ENCODE measurements at regions not wholly inside any gene's neighbourhood (a gene's known extent, or its start where the extent isn't known, plus 50 kb on each side); places are given as distances from the start of the nearest gene placed in this dataset.

DNA sequence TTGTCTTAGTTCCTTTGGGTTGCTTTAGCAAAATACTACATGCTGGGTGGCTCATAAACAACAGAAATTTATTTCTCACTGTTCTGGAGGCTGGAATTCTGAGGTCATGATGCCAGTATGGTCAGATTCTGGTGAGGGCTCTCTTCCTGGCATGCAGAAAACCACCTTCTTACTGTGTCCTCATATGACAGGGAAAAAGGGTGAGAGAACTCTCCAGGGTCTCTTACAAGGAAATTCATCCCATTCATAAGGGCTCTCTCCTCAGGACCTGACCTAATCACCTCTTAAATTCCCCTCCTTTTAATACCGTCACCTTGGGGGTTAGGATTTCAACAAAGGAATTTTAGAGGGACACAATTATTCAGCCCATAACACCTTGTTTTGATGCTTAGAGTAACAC is 243.1 kb upstream of the TNP1 start:
- no peak for DNase-seq

DNA sequence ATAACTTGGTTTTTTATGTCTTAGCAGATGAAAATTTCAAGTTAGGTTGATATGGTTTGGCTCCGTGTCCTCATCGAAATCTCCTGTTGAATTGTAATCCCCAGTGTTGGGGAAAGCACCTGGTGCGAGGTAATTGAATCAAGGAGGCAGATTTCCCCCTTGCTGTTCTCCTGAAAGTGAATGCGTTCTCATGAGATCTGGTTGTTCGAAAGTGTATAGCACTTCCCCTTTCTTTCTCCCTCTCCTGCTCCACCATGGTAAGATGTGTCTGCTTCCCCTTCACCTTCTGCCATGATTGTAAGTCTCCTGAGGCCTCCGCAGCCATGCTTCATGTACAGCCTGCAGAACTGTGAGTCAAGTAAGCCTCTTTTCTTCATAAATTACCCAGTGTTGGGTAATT is 242.1 kb upstream of the TNP1 start:
- no peak for DNase-seq

DNA sequence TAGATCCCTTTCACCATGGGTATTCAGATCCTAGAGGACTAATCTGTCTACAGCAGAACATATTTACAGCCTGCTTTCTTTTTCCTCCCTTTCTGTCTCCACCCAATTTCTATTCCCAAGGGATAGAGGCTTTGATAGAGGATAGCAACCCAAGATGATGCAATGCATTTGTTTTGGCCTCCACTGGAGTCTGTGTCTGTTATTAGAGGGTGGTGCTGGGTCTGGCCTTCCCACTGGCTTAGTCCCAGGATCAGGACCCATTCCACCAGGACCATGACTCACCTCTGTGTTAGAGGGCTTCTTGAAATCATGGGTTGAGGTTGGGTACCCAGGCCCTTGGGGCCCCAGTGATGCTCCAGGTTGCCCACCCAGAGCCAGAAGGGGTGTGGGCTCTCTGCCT is 239.7 kb upstream of the TNP1 start:
- DNase-seq, result no peak

DNA sequence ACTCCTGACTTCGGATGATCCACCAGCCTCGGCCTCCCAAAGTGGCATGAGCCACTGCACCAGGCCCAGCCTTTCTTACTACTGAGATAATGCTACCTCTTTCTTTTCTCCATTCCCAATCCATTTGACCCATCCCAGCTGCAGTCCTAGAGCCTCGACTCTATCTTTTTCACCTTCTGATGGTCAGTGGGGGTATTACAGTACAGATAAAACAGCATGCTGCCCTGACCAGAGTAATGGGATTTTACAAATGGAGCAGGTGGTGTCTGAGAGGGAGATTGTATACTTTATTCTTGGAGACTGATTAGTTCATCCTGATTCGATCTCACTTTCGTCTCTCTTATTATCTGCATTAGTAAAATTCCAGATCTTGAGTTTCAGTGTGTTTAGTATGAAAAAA is 238.6 kb upstream of the TNP1 start:
- no peak for DNase-seq

DNA sequence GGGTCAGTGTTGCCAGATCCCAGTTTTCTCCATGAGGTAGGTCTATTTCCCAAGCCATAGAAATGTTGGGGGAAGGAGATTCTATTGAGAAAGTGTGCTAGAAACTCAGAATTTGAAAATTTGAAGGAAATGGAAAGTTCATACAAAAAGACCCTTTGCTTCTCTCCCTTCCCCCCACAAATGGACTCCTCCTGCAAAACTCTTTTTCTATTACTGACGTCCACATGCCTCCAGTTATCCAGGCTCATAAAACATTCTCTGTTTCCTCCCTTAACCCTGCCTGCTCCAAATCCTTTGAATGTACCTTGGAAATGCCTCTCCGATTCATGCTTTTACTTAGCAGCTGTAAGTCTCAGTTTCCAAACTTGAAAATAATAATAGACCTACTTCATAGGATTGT is 237.5 kb upstream of the TNP1 start:
- DNase-seq, result no peak

DNA sequence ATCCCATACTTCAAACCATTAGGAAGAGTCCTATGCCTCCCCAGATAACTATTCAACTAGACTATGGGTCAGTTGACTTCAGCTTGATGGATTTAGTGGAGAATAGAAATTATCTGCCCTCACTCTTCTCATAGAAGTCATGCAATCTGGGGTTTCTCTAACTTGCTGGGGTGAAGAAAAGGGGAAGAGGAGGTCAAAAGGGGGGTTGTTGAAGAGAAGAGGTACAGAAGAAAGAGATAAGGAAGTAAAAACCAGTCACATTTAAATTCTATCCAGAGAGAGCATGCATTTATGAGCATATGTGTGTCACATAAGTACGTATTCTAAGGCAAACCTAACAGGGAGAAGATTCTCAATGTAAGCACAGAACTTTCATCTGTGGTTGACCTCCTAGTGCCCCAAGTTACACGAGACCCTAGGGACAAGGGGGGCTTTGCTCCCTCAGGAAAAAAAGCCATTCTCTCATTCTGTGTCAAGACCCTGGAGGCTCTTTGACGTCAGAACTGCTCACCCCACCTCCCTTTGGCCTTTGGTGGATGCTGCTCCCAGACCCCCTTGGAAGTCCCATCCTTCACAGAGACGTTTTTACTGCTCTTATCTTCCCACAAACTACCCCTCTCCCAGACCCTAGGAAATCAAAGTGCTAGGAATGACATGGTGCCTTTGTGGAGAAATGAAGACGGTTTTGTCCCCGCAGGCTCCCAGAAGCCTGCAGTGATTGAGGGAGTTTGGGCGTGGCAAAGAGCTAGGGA is 236.8 kb upstream of the TNP1 start:
- no peak for DNase-seq

DNA sequence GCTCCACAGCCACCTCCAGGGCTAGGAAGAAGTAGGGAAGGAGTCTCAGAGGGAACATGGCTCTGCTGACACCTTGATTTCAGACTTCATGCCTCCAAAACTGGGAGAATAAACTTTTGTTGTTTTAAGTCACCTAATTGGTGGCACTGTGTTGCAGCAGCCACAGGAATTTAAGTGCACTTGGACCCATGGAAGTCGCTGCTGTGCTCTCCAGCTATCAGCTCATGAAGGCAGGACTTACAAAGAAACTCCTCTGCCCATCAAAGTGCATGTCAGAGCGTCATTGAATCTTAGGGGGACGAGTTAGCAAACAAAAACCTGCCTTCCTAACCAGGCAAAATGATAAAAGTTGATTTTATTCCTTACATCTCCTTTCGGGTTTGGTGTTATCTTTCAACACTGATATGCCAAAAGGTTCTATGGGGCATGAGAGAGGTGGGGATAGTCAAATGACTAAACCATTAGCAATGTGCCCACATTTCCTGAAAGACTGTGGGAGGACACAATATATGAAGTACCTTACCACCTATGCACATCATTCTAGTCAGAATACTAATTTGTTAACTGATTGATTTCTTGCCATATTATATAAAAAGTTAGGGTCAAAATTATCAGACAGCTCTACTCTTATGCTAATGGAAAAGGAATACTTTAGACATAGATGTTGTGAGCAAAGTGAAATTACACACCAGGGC is 235.8 kb upstream of the TNP1 start:
- no peak for DNase-seq

DNA sequence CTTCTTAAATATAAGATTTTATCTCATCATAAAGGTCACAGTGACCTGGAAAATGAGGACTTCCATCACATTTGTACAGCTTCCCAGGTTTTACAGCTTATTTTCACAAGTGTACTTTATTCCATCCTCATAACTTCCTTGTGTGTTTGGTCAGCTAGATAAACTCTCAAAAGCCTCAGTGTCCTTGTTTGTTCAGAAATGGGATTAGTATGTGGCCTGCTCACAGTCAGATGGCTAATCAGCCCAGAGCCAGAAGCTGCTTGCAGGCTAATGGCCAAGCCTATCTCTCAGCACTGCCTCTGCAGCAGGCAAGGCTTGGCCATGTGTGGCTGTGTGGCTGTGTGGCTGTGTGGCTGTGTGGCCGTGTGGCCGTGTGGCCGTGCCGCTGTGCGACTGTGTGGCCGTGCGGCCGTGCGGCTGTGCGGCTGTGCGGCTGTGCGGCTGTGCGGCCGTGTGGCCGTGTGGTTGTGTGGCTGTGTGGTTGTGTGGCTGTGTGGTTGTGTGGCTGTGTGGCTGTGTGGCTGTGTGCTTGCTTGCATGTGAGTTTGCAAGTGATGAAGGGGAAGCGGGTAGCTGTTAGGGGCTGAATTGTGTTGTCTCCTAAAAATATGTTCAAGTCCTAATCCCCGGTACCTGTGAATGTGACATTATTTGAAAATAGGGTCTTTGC is 233.0 kb upstream of the TNP1 start:
- no peak for DNase-seq

DNA sequence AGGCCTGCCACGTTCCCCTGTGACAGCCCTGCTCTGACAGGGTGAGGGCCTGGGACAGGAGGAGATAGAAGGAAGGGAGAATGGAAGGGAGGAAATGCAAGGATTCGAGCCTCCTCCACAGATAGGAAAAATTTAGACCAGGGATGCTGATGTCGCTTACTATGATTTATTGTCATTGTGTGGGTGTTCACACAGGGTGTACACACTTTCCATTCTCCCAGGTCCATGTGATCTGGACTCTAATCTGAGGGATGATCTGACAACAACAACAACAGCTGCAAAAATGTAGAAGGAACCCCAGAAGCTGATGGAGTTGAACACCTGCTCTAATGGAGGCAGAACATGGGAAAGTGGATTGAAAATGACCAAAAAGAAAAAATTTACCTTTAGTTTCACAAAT is 231.7 kb upstream of the TNP1 start:
- no peak for DNase-seq

DNA sequence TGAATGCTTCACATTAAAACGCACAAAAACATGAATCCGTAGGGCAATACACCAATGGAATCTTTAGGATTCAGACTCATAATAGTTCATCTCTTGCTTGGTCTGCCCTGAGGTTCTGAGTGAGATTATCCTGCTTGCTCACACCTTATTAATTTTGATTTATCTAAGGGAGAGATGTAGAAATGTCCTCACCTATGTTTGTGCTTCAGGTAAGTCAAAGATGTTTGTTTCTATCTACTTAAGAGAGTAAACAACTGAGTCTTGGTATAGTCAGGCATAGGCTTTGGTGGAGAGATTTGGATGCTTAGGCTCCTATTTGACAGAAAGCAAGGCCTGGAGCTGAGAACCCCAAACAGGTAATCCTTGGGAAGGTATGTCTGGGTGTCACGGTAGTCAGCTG is 231.0 kb upstream of the TNP1 start:
- DNase-seq, result no peak

DNA sequence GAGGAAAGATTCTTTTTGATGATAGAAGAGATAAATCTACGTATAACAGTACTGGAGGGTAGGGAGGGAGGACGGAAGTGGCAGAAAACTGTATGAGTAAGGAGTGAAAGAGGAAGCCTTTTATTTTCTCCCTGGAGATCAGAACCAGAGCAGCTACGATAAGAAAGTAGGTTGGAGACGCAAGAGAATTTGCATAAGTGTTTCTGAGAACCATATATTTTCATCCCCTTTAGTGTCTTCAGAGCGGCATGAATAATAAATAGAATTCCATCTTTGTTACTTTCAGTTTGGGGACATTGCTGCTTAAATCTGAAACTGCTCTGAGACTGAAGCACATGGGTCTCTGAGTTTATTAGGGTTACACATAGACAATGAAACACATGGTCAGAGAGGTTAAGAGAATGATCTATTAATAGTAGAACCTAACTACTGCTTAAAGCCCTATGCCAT is 230.2 kb upstream of the TNP1 start:
- DNase-seq, result no peak

DNA sequence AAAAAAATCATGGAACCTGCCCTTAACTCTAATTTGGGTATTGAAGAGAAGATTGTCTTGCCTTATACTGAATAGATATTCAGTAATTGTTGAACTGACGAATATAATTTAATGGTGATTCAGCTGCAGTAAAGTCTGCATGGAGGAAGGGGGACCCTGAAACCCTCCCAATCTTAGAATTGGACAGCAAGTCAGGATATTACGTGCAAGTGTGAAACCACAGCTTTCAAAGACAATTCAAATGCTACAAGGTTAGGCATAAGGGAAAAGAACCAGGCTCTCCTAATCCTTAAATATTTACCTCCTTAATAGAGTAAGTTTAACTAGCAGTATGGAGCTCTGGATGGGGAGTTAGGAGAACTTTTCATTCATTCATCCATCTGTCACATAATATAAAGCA is 226.9 kb upstream of the TNP1 start:
- DNase-seq, result no peak

DNA sequence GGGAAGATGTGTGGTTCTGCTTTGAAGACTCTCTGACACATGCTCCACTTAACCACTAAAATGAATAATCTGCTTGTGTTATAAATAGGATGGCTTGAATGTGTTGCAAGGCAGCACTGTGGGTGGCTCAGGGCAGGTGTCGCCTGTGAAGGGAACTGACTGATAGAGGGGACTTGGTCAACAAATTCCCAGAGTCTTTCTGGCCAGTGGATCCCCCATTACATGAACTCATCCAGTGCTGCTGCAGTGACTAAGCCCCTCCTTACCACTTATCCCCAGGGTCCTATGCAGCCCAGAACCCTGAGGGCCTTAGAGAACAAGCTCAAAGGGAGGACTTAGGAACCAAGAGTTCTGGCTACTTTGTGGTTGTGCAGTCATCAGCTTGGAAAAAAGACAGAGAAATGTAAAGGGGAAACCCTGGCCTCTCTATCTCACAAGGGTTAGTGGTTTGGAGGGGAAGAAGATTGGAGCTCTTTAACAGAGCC is 226.2 kb upstream of the TNP1 start:
- DNase-seq, result no peak

DNA sequence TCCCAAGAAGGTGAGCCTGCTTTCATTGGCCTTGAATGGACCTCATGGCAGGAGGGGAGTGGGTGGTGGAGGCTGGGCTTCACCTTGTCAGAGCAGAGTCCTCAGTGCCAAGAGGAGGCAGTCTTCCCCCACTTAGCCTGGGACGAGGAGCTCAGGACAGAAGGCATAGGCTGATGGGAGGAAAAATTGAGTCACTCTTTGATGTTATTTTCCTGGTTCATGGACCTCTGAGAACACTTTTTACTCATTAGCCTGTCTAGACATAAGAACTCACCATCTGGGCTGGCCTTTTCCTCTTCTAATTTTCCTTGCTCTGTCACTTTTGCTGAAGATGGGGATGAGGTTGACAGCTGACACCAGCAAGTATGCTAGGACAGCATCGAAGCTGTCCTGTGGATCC is 225.7 kb upstream of the TNP1 start:
- DNase-seq, result no peak

DNA sequence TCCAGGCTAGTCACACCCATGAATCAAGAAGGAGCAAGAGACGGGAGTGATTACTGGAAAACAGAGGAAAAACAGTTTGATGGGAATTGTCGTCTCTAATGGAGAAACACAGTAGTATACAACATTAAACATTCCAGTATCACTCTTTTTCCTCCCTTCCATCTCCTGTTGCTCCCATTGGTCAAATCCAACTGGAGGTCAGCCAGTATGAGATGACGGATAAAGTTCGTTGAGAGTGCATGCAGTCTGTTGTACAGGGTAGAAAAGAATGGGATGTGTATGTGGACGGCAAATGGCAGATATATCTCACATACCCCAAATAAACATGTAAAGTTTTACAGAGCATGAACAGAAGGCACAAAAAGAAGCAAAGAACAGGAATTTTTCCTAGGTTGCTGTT is 221.9 kb upstream of the TNP1 start:
- no peak for DNase-seq

DNA sequence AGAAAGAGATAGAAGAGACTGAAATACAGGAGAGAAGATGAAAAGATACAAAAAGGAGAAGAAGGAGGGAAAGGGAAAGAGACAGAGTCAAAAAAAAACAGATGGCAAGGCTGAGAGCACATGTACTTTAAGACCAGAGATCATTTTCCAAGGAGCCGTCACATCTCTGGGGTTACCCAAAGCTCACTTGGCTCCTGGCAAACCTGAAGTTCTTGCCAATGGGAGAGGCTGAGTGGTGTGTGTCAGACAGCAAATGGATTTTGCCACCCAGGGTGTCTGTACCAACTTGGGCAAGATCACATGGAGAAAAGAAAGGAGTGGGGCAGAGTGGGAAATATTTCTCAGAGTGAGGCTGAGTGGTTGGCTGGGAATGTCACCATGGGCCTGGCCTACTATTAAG is 219.3 kb upstream of the TNP1 start:
- no peak for DNase-seq

DNA sequence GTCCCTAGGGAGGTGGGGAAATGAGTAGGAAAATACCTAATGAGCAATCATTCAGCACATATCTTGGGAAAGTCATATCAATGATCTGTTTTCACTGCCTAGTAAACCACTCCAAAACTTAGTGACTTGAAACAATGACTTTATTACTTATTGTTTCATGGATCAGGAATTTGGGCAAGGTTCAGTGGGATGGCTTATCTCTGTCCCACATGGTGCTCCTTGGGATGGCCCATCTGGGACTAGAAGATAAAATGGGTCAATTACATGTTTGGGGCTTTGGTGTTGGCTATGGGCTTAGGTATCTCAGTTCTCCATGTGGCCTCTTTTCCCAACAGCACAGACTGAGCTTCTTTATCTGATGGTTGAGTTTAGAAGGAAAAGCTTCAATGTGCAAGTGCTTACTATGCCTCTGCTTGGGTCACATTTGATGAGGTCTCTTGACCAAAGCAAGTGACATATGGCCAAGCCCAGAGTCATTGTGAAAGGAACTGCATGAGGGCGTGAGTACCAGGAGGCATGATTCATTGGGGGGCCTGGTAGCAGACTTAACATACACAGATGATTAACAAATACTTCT is 218.1 kb upstream of the TNP1 start:
- no peak for DNase-seq

DNA sequence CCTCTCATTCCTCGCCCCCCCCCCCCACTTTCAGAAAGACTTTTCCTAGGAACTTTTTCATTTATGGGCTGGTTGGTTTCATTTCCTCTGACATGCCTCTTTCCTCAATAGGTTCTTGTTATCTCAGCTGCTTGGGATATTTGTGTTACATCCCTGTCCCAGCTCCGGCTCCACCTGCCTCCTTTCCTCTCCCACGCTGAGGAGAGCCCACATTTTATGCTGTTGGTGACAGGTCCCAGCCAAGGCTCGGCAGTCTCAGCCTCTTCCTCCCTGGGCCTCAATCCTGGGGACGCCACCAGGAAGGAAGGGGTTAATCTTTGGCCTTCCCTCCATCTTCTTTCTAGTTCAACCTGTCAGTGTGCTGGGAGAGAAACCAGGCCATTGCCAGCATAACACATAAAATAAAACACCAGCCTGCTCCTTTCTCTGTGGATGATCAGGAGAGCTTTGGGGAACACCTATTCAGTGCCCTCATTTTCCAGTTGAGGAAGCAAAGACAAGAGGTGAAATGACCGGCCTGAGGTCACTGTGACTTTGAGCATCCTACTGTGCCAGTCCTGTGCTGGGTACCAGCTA is 216.9 kb upstream of the TNP1 start:
- no peak for DNase-seq

DNA sequence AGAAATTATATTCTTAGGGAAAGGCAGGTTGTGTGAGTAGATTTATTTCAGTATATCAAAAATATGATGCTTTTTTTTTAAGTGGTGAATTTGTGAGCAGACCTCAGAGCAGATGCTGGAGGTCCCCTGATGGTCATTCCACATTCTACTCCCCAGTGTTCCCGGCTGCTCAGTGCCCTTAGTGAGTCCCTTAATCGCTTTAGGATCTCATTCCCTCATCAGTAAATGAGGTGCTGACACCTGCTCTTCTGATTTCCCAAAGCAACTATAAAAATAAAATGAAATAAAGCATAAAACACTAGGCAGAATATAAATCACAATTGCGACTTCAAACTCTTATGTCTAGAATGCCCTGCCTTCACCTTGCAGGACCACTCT is 216.2 kb upstream of the TNP1 start:
- DNase-seq, result no peak

DNA sequence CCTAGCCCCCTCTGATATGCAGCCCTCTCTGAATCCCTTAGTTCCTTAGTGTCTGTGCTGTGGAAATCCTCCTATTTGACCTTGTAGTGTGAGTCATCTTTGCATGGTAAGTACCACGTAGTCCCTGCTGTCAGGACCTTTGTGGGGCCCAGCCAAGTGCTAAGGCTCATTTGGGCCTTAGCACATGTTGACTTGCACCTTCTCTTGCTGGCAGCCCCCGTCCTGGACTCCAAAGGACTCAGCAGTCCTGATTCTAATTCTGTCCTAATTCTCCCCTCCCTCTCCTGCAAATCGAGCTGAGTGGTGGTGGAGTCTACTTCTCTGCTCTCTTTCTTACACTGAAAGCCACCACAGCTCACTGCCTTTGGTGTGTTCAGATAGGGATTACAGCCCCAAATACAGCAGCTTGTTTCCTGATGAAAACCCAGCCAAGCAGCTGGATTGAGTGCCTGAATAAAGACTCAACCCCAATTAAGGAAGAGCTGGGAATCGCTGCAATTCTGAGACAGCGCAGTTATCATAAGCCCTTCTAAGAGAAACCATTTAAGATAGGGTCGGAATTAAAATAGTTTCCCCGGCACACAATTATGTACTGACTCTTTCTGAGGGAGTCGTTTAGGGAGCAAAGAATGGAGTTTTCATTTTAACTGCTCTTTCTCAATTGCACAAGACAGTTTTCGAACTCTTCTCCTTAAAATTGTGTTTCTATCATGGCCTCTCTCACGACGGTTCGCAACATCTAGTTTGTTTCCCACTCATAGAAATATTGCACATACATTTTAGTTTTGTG is 215.6 kb upstream of the TNP1 start:
- no peak for DNase-seq

DNA sequence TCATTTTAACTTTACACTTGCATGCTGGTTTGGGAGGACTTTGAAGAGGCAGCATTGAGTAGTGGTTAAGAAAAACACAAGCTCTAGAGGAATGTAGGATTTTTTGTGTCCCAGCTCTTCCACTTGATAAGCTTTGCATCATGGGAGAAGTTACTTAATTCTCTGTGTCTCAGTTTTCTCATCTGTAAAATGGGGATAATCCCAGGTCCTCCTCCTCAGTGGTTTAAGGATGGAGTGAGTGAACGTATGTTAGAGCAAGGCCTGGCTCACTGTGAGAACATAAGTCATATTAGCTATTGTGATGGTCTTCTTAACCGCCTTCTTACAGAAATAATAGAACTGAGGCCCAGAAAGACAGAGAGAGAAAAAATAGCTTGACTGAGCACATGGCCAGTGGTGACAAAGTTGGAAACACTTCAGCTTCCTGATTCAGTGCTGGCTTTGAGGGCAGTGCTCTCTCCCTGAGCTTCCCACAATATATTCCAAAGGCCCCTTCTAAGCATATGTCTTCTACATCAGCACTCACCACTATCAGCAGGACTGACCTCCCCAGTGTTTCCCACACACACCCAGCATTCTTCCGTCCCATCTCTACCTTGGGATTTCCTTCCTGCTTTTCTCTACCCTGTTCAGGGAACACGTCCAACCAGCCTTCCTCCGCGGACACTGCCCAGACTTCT is 214.9 kb upstream of the TNP1 start:
- DNase-seq, result no peak

DNA sequence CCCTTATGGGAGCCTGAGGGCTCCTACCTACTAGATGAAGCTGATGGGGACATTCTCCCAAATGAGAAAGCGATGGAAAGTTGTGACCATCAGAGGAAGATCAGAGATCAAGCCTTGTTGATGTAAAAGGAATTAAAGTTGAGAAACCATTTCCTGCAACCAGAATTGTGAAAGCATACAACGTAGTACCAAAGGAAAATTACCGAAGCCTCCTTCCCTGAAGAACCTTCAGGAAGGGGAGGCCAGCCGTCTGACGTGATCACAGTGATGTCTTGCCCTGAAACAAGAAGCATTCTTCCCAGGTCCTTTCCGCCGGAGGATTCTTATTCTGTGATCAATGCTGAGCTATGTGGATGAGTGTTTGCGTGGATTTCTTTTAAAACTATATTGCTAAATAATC is 211.6 kb upstream of the TNP1 start:
- DNase-seq, result no peak

All from NCI-H2081 (cell line).